NCI-H2029 (cell line): ENCODE measurements at regions not wholly inside any gene's neighbourhood (a gene's known extent, or its start where the extent isn't known, plus 50 kb on each side); places are given as distances from the start of the nearest gene placed in this dataset.

Experiments
- DNase-seq: peaks from one replicate; lab custom pipeline; 2025; lab: John Stamatoyannopoulos, UW

GRCh38 chr21:27513825-27514224 is 546.9 kb upstream of the ADAMTS5 start:
- no peak for DNase-seq

DNA sequence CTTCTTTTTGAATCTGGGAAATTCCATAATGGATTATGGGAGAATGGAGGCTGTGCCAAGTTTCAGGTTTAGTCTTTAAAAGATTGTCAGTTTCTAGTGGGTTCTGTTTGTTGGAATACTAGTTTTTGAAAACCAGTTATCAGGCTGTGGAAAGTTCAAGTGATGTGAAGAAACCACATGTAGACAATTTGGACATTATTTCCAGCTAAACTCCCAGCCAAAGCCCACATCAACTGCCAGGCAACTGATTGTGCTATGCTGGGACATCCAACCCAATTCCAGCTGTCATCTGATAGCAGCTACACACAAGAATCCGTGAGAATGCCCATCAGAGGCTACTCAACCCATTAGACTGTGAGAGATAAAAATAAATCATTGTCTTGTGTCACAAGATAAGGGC is 546.1 kb upstream of the ADAMTS5 start:
- DNase-seq = no peak

- DNase-seq = no peak
Observed at GRCh38 chr21:27511233-27511632, 544.3 kb upstream of the ADAMTS5 start.

GRCh38 chr21:27507695-27508094 is 540.8 kb upstream of the ADAMTS5 start:
- DNase-seq = no peak

GRCh38 chr21:27505516-27505915 is 538.6 kb upstream of the ADAMTS5 start:
- DNase-seq = no peak

GRCh38 chr21:27502801-27503200 is 535.9 kb upstream of the ADAMTS5 start:
- no peak for DNase-seq

DNA sequence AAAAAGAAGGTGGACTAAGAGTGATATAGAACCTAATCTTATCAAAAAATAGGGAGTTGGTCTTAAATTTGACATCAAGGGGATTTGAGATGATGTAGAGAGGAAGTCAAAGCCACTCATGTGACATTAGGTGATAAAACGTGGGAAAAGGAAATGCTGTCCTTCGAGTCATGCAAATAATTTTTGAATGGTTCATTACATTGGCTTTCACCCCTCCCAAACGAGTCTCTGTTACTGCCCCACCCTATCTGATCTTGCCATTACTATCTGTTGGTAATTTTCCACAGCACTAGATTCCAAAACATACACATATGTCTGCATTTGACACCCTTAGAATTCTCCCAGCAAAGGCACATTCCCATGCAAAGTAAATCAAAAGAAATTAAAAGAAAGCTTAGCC is 531.1 kb upstream of the ADAMTS5 start:
- no peak for DNase-seq

DNA sequence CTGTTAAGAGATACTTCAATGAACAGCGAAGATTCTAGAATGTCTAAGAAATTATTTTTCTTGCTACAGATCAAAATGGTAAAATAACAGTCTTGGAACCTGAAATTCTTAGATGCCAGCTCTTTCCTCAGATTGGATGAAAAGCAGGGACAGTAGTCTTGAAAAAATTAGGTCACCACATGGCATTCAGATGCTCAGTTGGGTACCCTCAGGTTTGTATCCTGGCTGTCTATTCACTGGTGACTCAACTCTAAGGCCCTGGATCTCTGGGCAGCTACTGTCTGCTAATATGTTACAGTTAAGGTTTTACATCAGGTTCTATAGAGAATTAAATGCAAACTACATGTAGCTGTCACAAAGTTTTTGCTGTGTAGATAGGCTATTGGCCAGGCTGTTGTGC is 528.9 kb upstream of the ADAMTS5 start:
- DNase-seq = no peak

GRCh38 chr21:27493542-27493941 is 526.7 kb upstream of the ADAMTS5 start:
- DNase-seq = no peak

DNA sequence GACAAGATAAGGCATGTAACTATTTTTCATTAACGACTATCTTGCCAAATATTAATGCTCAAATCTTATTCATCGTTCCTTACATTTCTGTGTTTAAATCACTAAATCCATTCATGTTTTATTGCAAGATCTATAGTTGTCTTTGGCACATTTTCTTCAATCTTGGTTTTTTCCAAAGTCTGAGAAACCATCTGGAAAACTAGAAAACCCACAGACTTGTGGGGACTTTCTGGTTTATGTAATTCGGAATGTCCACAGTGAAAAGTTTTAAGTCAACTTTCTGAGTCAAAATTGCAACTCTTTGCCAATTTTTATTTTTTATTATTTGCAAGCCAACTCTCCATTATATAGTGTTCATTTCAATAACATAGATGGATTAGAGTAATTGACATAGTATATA is 520.8 kb upstream of the ADAMTS5 start:
- no peak for DNase-seq

GRCh38 chr21:27480841-27481261 is 514.0 kb upstream of the ADAMTS5 start:
- no peak for DNase-seq

DNA sequence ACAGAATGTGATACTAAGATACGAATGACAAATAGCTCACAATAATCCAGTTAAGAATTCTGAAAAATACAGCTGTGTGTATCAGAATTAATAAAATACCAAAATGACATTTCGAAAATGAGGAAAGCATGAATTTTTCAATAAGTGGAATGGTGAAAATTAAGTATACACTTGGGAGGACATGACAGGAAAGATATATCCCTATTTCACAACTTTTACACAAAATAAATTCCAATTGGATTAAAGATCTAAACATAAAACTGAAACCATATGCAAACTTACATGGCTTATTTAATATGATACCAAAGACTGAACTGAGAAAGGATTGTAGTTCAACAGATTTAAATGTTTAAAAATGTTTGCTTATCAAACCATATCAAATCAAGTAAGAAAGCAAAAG is 510.4 kb upstream of the ADAMTS5 start:
- DNase-seq = no peak

- DNase-seq = no peak
Observed at GRCh38 chr21:27476696-27477095, 509.8 kb upstream of the ADAMTS5 start.

GRCh38 chr21:27475363-27475955 is 508.6 kb upstream of the ADAMTS5 start:
- no peak for DNase-seq

DNA sequence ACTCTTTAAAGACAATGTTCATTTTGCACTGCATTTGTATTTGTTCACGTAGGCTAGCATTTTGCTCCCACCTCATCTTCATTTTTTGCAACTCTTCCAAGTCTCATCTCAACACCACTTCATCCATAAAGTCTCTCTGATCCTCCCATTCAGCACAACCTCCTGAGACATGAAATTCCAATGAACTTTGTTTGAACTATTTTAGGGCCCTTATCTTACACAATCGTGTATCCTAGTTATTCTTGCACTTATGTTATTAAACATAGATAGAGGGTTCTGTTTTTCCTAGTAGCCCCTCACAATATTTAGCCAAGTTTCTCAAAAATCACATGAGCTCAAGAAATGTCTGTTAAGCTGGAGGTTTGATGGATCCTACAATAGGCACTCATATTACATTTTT is 500.5 kb upstream of the ADAMTS5 start:
- DNase-seq = no peak

GRCh38 chr21:27466140-27466539 is 499.3 kb upstream of the ADAMTS5 start:
- DNase-seq = no peak

GRCh38 chr21:27464648-27465047 is 497.8 kb upstream of the ADAMTS5 start:
- no peak for DNase-seq

DNA sequence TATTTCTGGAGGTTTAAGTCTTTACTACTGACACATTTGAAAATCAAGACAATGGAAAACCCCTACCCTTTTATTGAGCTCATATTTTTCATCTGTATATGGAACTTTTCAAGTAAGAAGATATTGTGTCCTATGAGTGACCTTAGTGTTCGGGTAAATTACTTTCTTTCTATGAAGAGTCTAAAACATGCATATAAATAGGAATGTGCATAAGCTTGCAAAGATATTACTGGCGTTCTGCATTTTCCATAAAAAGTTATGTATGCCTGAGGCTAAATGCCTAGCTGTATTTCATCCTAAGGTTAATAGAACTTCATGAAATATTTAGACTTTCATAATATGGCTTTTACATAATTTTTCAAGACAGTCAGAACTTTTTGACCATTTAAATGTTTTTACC is 495.8 kb upstream of the ADAMTS5 start:
- DNase-seq = no peak

DNA sequence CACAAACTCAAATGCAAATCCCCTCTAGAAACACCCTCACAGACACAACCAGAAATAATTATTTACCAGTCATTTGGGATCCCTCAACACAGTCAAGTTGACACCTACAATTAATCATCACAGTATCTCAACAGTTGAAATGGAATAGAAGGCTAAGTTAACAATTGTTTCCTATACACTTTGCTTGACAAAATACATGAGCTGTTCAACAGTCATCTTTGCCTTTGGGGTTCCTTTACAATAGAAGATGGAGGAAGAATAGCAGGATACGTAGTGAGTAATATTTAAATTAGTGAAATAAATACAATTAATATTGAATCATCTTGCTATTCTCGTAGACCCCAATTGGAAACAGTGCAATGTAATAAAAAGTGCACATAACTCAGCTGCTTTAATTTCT is 487.3 kb upstream of the ADAMTS5 start:
- DNase-seq = no peak

DNA sequence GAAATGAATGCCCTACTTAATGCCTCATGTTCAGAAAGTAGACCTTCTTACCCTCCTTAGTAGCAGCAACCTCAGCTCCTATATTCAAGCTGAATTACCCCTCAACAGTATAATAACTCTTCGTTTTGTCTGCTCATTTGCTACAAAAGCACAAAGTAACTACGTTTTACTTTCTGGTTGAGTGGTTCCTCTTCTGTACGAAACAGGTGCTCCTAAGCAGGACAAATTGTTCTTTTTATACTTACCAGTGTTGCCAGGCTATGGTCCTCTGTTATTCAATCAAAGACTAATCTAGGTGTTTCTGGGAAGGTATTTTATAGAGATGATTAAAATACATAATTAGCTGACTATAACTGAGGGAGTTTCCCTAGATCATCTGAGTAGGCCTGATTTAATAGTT is 484.2 kb upstream of the ADAMTS5 start:
- no peak for DNase-seq

DNA sequence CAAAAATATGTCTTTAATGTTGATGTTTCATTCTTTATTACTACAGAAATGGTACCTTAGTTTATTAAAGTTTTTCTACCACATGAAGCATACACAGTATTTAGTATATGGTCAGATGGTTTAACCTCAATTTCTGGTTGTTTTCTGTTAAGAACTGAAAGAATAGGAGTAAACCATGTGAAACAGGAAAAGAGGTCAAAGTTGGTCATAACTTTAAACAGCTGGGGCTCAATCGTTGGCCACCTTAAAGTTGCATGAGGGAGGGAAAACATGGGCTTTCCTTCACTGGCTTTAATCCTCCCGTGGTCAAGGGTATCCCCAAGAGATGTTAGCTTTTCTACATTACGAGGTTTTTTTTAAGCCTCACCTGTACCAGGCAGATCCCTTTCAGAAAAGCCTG is 483.3 kb upstream of the ADAMTS5 start:
- DNase-seq = no peak

DNA sequence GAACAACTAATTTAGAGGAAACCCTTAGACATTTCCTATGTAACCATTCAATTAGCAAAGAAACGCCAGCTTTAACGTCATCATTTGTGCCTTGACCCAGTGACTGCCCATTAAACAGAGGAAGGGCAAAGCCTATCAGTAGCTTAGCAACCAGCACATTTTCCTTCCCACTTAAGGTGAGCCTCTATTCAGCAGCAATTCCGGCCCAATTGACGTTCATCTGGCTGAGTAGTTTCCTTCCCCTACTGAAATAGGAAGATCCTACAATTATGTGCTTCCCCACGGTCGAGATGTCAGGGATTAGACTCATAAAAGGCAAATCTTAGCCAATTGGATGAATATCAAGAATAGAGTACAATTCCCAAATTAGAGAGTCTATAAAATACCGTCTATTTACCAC is 482.1 kb upstream of the ADAMTS5 start:
- DNase-seq = no peak

DNA sequence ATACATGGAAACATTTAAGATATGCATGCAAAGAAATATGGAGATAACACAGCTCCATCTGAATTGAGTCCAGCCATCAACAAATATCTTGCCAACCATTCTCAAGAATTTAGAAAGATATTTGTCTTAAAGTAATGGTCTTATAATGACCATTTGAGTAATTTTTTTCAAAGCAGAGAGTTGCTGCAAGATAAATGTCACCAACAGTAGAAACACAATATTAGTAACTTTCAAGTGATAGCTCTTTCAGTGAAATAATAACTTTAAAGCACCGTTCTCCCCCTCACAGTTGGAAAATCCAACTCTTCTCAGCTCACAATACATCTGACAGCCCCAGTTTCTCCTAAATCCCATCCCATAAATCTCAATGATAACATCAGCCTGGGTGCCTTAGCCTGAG is 481.0 kb upstream of the ADAMTS5 start:
- no peak for DNase-seq

GRCh38 chr21:27429710-27430341 is 462.9 kb upstream of the ADAMTS5 start:
- no peak for DNase-seq
